ENCODE measurements at regions not wholly inside any gene's neighbourhood (a gene's known extent, or its start where the extent isn't known, plus 50 kb on each side); places are given as distances from the start of the nearest gene placed in this dataset.

DNA sequence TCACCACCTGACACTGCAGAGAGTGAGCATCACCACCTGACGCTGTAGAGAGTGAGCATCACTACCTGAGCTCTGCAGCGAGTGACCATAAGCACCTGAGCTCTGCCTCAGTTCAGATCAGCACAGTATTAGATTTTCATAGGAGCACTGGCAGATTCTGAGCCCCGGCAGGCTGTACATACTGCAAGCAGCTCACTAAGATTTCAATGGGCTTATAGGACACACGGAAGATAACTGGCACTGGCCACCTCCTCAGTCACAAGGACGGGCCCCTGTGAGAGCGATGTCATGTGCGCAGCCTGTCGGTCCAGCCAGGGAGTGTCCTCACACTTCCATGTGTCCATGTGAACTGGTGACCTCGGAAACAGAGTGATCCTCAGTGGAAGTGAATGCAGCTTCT, 153.5 kb upstream of the IRX2 start:
- WGBS, 2 donors = 88 to 89% methylated on average over 9 of the region's 9 CpGs
- intact Hi-C loops (cut with DNase I) = no loop called here
- no peaks in the 10 kb centered on the region for H3K9me3 ChIP-seq
- no peaks in the 10 kb centered on the region for H3K36me3 ChIP-seq
- DNase-seq = no peak
- TF ChIP-seq POLR2A (IDR thresholded peaks at IDR 0.05) = no peak
- no peak for TF ChIP-seq POLR2AphosphoS5 (IDR thresholded peaks at IDR 0.05)
- no peak for TF ChIP-seq CTCF (IDR thresholded peaks at IDR 0.05)
- TF ChIP-seq EP300 (IDR thresholded peaks at IDR 0.05) = no peak
- no peak overlapping the region for H3K4me3 ChIP-seq
- H3K27me3 ChIP-seq = no peaks in the 10 kb centered on the region
- H3K4me1 ChIP-seq = no peaks in the 10 kb centered on the region
- H3K27ac ChIP-seq = no peak overlapping the region

DNA sequence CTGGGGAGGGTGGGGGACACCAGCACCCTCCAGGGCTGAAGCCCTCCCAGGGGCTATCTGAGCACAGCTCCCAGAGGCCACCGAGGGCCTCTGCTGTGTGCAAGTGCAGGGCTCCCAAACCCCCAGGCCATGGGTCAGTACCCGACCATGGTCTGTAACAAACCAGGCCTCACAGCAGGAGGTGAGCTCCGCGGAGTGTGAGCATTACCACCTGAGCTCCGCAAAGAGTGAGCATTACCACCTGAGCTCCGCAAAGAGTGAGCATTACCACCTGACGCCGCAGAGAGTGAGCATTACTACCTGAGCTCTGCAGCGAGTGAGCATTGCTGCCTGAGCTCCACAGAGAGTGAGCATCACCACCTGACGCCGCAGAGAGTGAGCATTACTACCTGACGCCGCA, 152.9 kb upstream of the IRX2 start:
- H3K27me3 ChIP-seq = no peaks in the 10 kb centered on the region
- 81 to 86% methylated on average over 13 of the region's 13 CpGs for WGBS, 2 donors
- TF ChIP-seq EP300 (IDR thresholded peaks at IDR 0.05) = no peak
- TF ChIP-seq POLR2AphosphoS5 (IDR thresholded peaks at IDR 0.05) = no peak
- intact Hi-C loops (cut with DNase I) = no loop called here
- DNase-seq = no peak
- no peaks in the 10 kb centered on the region for H3K9me3 ChIP-seq
- H3K27ac ChIP-seq = no peak overlapping the region
- no peaks in the 10 kb centered on the region for H3K36me3 ChIP-seq
- H3K4me3 ChIP-seq = no peak overlapping the region
- no peaks in the 10 kb centered on the region for H3K4me1 ChIP-seq

DNA sequence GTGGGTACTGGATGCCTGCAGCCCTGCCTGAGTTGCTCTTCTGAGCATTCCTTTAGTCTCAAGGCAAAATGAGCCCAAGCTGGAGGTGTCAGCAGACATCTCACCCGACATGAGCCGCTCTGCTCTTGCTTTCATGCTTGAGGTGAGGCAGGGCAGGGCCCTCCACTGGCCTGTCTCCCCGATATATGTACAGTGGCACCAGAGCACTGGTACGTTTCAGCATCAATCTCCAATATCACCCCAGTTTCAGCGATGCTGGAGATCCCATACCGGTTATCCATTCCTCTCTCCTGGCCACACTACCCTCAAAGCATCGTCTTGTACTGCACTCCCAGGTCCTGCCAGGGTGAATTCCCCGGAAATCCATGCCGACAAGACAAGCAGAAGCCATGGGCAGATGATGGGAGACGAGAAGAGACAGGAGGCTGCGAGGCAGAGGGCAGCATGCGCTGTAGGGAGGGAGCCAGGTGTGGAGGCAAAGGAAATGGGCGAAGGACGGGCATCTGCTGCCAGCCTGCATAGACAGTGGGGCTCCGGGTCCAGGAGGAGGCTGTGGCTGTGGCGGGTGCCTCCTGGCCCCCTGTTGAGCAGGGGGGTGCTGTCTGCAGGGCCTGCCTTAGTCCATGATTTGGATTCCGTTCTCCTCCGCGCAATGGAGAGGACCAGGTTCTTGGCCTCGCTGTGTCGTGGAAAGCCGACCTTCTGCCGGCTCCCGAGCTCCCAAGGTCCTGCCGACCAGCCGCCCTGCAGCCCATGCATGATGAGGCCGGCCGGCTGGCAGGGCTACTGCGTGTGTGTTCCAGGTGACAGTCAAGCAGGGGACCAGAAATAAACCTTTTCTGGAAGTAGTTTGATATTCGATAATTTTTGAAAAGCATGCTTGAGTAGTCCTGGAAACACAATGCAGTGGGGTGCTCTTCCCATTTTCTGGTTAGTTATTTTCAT, 152.2 kb upstream of the IRX2 start:
- H3K27me3 ChIP-seq = no peaks in the 10 kb centered on the region
- intact Hi-C loops (cut with DNase I) = no loop called here
- TF ChIP-seq POLR2AphosphoS5 (IDR thresholded peaks at IDR 0.05) = no peak
- no peak for TF ChIP-seq CTCF (IDR thresholded peaks at IDR 0.05)
- no peak for TF ChIP-seq EP300 (IDR thresholded peaks at IDR 0.05)
- TF ChIP-seq POLR2A (IDR thresholded peaks at IDR 0.05) = no peak
- H3K27ac ChIP-seq = no peak overlapping the region
- H3K9me3 ChIP-seq = no peaks in the 10 kb centered on the region
- DNase-seq = no peak
- H3K4me3 ChIP-seq = no peak overlapping the region
- no peaks in the 10 kb centered on the region for H3K36me3 ChIP-seq
- no peaks in the 10 kb centered on the region for H3K4me1 ChIP-seq
- 91 to 92% methylated on average over 30 of the region's 30 CpGs for WGBS, 2 donors

GRCh38 chr5:2902742-2903297, 151.3 kb upstream of the IRX2 start:
- DNase-seq = no peak
- H3K27me3 ChIP-seq = no peaks in the 10 kb centered on the region
- H3K9me3 ChIP-seq = no peaks in the 10 kb centered on the region
- no peaks in the 10 kb centered on the region for H3K4me1 ChIP-seq
- intact Hi-C loops (cut with DNase I) = no loop called here
- WGBS, 2 donors = 91% methylated on average over 13 of the region's 13 CpGs
- no peaks in the 10 kb centered on the region for H3K36me3 ChIP-seq
- H3K4me3 ChIP-seq = no peak overlapping the region
- H3K27ac ChIP-seq = no peak overlapping the region
- TF ChIP-seq CTCF (IDR thresholded peaks at IDR 0.05) (no peak), EP300 (IDR thresholded peaks at IDR 0.05) (no peak), POLR2A (IDR thresholded peaks at IDR 0.05) (no peak), POLR2AphosphoS5 (IDR thresholded peaks at IDR 0.05) (no peak)

DNA sequence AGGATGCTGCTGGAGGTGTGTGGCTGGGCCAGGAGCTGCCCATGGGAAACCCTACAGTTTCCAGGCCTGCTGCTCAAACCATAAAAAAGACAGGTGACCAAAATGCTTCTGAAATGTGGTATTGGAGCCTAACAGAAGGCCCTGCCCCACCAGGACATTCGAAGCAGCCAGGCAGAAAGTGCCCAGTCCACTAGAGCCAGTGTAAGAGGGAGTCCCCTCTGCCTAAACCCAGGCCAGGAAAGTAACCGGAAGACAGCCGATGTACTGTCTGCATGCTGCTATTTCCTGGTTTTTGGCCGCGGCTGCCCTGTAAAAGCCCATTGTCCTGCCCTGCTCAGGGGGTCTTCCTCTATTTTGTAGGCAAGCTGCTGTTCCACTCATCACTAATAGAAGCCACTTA, 150.7 kb upstream of the IRX2 start:
- 65 to 81% methylated on average over 5 of the region's 5 CpGs for WGBS, 2 donors
- Histone ChIP-seq H3K27ac (no peak overlapping the region), H3K4me1 (no peaks in the 10 kb centered on the region), H3K9me3 (no peaks in the 10 kb centered on the region), H3K4me3 (no peak overlapping the region), H3K36me3 (no peaks in the 10 kb centered on the region), H3K27me3 (no peaks in the 10 kb centered on the region)
- TF ChIP-seq POLR2AphosphoS5 (IDR thresholded peaks at IDR 0.05) (no peak), EP300 (IDR thresholded peaks at IDR 0.05) (no peak), CTCF (IDR thresholded peaks at IDR 0.05) (no peak), POLR2A (IDR thresholded peaks at IDR 0.05) (no peak)
- intact Hi-C loops (cut with DNase I) = no loop called here
- DNase-seq = no peak

Data from sigmoid colon (tissue), 6 donors.